Activated T-helper 1 cell treated with anti-CD3 and anti-CD28 coated beads, Interleukin-12 subunit alpha, Interleukin-12 subunit beta, Interleukin-2, Interleukin-4 antibody, amounts not matched to agents 30 ng/mL and 10 ng/mL and 1 ng/mL, durations not matched to agents 14 hours and 24 hours and 36 hours (primary cell): ENCODE measurements at regions not wholly inside any gene's neighbourhood (a gene's known extent, or its start where the extent isn't known, plus 50 kb on each side); places are given as distances from the start of the nearest gene placed in this dataset.

ENCODE experiments used
- DNase-seq: peaks from one replicate; pipeline ENCODE4 v3.0.0; 2021; ENCODE audit warnings: low spot score
- H3K27ac Mint-ChIP-seq: one replicate; pipeline ENCODE4 v1.8.0; 2021; ENCODE audit warnings: mild to moderate bottlenecking, mixed read lengths
- H3K27me3 Mint-ChIP-seq: one replicate; pipeline ENCODE4 v1.8.0; 2022; ENCODE audit warnings: mild to moderate bottlenecking, moderate library complexity, mixed read lengths; ENCODE audit not compliant: insufficient read depth
- H3K36me3 Mint-ChIP-seq: one replicate; pipeline ENCODE4 v1.8.0; 2021; ENCODE audit warnings: low read depth, mixed read lengths
- H3K4me1 Mint-ChIP-seq: one replicate; pipeline ENCODE4 v1.8.0; 2021; ENCODE audit warnings: low read depth, mixed read lengths
- H3K4me3 Mint-ChIP-seq: one replicate; pipeline ENCODE4 v1.8.0; 2021; ENCODE audit warnings: mild to moderate bottlenecking, moderate library complexity, mixed read lengths
- H3K9me3 Mint-ChIP-seq: one replicate; pipeline ENCODE4 v1.8.0; 2021; ENCODE audit warnings: mixed read lengths
- intact Hi-C: fragments of 100-400 bp; cut with micrococcal nuclease; formaldehyde crosslinking; loops from one replicate; pipeline ENCODE4 v1.15.1; 2024

GRCh38 chr11:119907878-119908572 lies 179.0 kb upstream of the NECTIN1 start:
- H3K4me1 Mint-ChIP-seq: no peaks in the 10 kb centered on the region
- no peak overlapping the region for H3K27ac Mint-ChIP-seq
- H3K27me3 Mint-ChIP-seq: peaks cover 7% of the 10 kb centered on the region
- no peaks in the 10 kb centered on the region for H3K9me3 Mint-ChIP-seq
- intact Hi-C loops: no loop called here
- no peak for DNase-seq
- no peak overlapping the region for H3K4me3 Mint-ChIP-seq
- H3K36me3 Mint-ChIP-seq: no peaks in the 10 kb centered on the region

- H3K4me3 Mint-ChIP-seq: no peak overlapping the region
- no peaks in the 10 kb centered on the region for H3K4me1 Mint-ChIP-seq
- no peak overlapping the region for H3K27ac Mint-ChIP-seq
- intact Hi-C loops: no loop called here
- no peak for DNase-seq
- H3K9me3 Mint-ChIP-seq: no peaks in the 10 kb centered on the region
- H3K36me3 Mint-ChIP-seq: no peaks in the 10 kb centered on the region
- peaks cover 7% of the 10 kb centered on the region for H3K27me3 Mint-ChIP-seq
Observed at GRCh38 chr11:119907122-119907851, 178.3 kb upstream of the NECTIN1 start.

GRCh38 chr11:119906376-119906775 lies 177.4 kb upstream of the NECTIN1 start:
- intact Hi-C loops: no loop called here
- H3K27ac Mint-ChIP-seq: no peak overlapping the region
- no peaks in the 10 kb centered on the region for H3K36me3 Mint-ChIP-seq
- peaks cover 7% of the 10 kb centered on the region for H3K27me3 Mint-ChIP-seq
- H3K9me3 Mint-ChIP-seq: no peaks in the 10 kb centered on the region
- no peak for DNase-seq
- no peak overlapping the region for H3K4me3 Mint-ChIP-seq
- no peaks in the 10 kb centered on the region for H3K4me1 Mint-ChIP-seq

GRCh38 chr11:119905162-119905561 lies 176.2 kb upstream of the NECTIN1 start:
- Mint-ChIP-seq H3K9me3 (no peaks in the 10 kb centered on the region), H3K4me1 (no peaks in the 10 kb centered on the region), H3K36me3 (no peaks in the 10 kb centered on the region), H3K27me3 (peaks cover 7% of the 10 kb centered on the region), H3K4me3 (no peak overlapping the region), H3K27ac (no peak overlapping the region)
- DNase-seq: no peak
- intact Hi-C loops: no loop called here

- H3K9me3 Mint-ChIP-seq: no peaks in the 10 kb centered on the region
- H3K27ac Mint-ChIP-seq: no peak overlapping the region
- no peaks in the 10 kb centered on the region for H3K36me3 Mint-ChIP-seq
- no peak for DNase-seq
- no peaks in the 10 kb centered on the region for H3K4me1 Mint-ChIP-seq
- intact Hi-C loops: no loop called here
- peaks cover 7% of the 10 kb centered on the region for H3K27me3 Mint-ChIP-seq
- H3K4me3 Mint-ChIP-seq: no peak overlapping the region
Observed at GRCh38 chr11:119904531-119905035, 175.6 kb upstream of the NECTIN1 start.

- no peak for DNase-seq
- no peak overlapping the region for H3K27ac Mint-ChIP-seq
- peaks cover 7% of the 10 kb centered on the region for H3K27me3 Mint-ChIP-seq
- no peaks in the 10 kb centered on the region for H3K4me1 Mint-ChIP-seq
- no peak overlapping the region for H3K4me3 Mint-ChIP-seq
- intact Hi-C loops: no loop called here
- no peaks in the 10 kb centered on the region for H3K9me3 Mint-ChIP-seq
- no peaks in the 10 kb centered on the region for H3K36me3 Mint-ChIP-seq
Observed at GRCh38 chr11:119903821-119904220, 174.8 kb upstream of the NECTIN1 start.

- H3K4me1 Mint-ChIP-seq: no peaks in the 10 kb centered on the region
- no peaks in the 10 kb centered on the region for H3K9me3 Mint-ChIP-seq
- H3K36me3 Mint-ChIP-seq: no peaks in the 10 kb centered on the region
- H3K27me3 Mint-ChIP-seq: peaks cover 7% of the 10 kb centered on the region
- intact Hi-C loops: no loop called here
- no peak for DNase-seq
- H3K4me3 Mint-ChIP-seq: no peak overlapping the region
- no peak overlapping the region for H3K27ac Mint-ChIP-seq
Observed at GRCh38 chr11:119903389-119903788, 174.4 kb upstream of the NECTIN1 start.

GRCh38 chr11:119902656-119903231 lies 173.7 kb upstream of the NECTIN1 start:
- intact Hi-C loops: no loop called here
- H3K4me3 Mint-ChIP-seq: no peak overlapping the region

GRCh38 chr11:119901657-119902577 lies 172.9 kb upstream of the NECTIN1 start:
- H3K4me1 Mint-ChIP-seq: no peaks in the 10 kb centered on the region
- no peak for DNase-seq
- H3K9me3 Mint-ChIP-seq: no peaks in the 10 kb centered on the region
- intact Hi-C loops: no loop called here
- H3K4me3 Mint-ChIP-seq: no peak overlapping the region
- H3K27ac Mint-ChIP-seq: no peak overlapping the region
- no peaks in the 10 kb centered on the region for H3K36me3 Mint-ChIP-seq
- peaks cover 8% of the 10 kb centered on the region for H3K27me3 Mint-ChIP-seq

More at GRCh38 chr11:119902656-119903231, 173.7 kb upstream of the NECTIN1 start:
- Mint-ChIP-seq H3K9me3 (no peaks in the 10 kb centered on the region), H3K4me1 (no peaks in the 10 kb centered on the region), H3K27ac (no peak overlapping the region), H3K36me3 (no peaks in the 10 kb centered on the region), H3K27me3 (peaks cover 8% of the 10 kb centered on the region)
- no peak for DNase-seq

- Mint-ChIP-seq H3K27me3 (peaks cover 4% of the 10 kb centered on the region), H3K9me3 (no peaks in the 10 kb centered on the region), H3K4me1 (no peaks in the 10 kb centered on the region), H3K36me3 (no peaks in the 10 kb centered on the region), H3K4me3 (no peak overlapping the region), H3K27ac (no peak overlapping the region)
- intact Hi-C loops: no loop called here
- no peak for DNase-seq
Observed at GRCh38 chr11:119899997-119900396, 171.0 kb upstream of the NECTIN1 start.

GRCh38 chr11:119897576-119897975 lies 168.6 kb upstream of the NECTIN1 start:
- Mint-ChIP-seq H3K4me3 (no peak overlapping the region), H3K27me3 (peaks cover 4% of the 10 kb centered on the region), H3K9me3 (no peaks in the 10 kb centered on the region), H3K36me3 (no peaks in the 10 kb centered on the region), H3K27ac (no peak overlapping the region), H3K4me1 (no peaks in the 10 kb centered on the region)
- no peak for DNase-seq
- intact Hi-C loops: no loop called here

GRCh38 chr11:119897046-119897440 lies 168.0 kb upstream of the NECTIN1 start:
- intact Hi-C loops: no loop called here
- DNase-seq: no peak
- no peak overlapping the region for H3K4me3 Mint-ChIP-seq
- H3K27me3 Mint-ChIP-seq: peaks cover 4% of the 10 kb centered on the region
- H3K27ac Mint-ChIP-seq: no peak overlapping the region
- no peaks in the 10 kb centered on the region for H3K9me3 Mint-ChIP-seq
- H3K36me3 Mint-ChIP-seq: no peaks in the 10 kb centered on the region
- H3K4me1 Mint-ChIP-seq: no peaks in the 10 kb centered on the region
